ENCODE measurements at regions not wholly inside any gene's neighbourhood (a gene's known extent, or its start where the extent isn't known, plus 50 kb on each side); places are given as distances from the start of the nearest gene placed in this dataset.

DNA sequence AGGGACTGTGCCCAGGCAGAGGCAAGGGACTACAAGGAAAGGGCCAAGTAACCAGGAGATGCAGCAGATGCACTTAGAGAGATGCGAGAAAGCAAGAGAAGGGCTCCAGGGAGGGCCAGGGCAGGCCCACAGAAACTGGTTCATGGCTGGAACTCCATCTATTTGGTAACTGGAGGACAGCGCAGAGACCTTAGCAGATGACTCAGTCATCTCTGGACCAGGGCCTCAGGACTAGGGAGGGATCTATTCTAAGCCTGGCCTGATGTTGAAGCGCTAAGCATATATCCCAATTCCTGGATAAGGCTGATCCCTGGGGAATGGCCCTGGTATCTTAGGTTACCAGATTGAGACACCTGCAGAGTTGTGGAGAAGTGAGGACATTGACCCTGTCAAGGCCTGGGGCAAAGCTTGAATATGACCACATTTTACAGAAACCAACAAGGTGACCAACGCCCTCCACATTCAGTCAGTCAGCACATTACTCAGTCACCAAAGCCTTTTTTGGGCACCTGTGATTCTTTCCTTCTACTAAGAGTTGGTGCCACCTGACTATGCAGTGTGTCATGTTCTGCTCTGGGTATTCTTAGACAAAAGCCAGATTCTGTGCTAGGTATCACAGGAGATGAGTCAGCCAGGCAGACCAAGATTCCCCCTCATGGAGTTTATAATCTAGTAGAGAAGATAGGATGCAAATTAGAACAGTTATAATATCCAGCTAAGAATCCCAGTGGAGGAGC lies 68.4 kb upstream of the SLCO3A1 start:
- Histone ChIP-seq H3K27me3 (no peaks in the 10 kb centered on the region), H3K4me3 (no peak overlapping the region), H3K4me1 (no peaks in the 10 kb centered on the region), H3K9ac (ENCODE audit: low read depth in 2 of 2, low read length in 2 of 2) (no peak overlapping the region), H3K36me3 (no peaks in the 10 kb centered on the region), H3K9me3 (no peaks in the 10 kb centered on the region), H3K27ac (no peak overlapping the region)
- TF ChIP-seq CTCF (IDR thresholded peaks at IDR 0.05), result no peak
- DNase-seq, result no peak
- intact Hi-C loops (cut with DNase I), result no loop called here

GRCh38 chr15:91787198-91787597 lies 66.3 kb upstream of the SLCO3A1 start:
- H3K9me3 ChIP-seq, result no peaks in the 10 kb centered on the region
- H3K9ac ChIP-seq (ENCODE audit: low read depth in 2 of 2, low read length in 2 of 2), result no peak overlapping the region
- no peaks in the 10 kb centered on the region for H3K4me1 ChIP-seq
- H3K27me3 ChIP-seq, result no peaks in the 10 kb centered on the region
- no peak for TF ChIP-seq CTCF (IDR thresholded peaks at IDR 0.05)
- H3K27ac ChIP-seq, result no peak overlapping the region
- DNase-seq, result no peak
- H3K4me3 ChIP-seq, result no peak overlapping the region
- intact Hi-C loops (cut with DNase I), result no loop called here
- H3K36me3 ChIP-seq, result no peaks in the 10 kb centered on the region

GRCh38 chr15:91789136-91789535 lies 64.4 kb upstream of the SLCO3A1 start:
- Histone ChIP-seq H3K27me3 (no peaks in the 10 kb centered on the region), H3K4me3 (no peak overlapping the region), H3K9me3 (no peaks in the 10 kb centered on the region), H3K27ac (no peak overlapping the region), H3K9ac (ENCODE audit: low read depth in 2 of 2, low read length in 2 of 2) (no peak overlapping the region), H3K36me3 (no peaks in the 10 kb centered on the region), H3K4me1 (no peaks in the 10 kb centered on the region)
- intact Hi-C loops (cut with DNase I), result no loop called here
- TF ChIP-seq CTCF (IDR thresholded peaks at IDR 0.05), result no peak
- DNase-seq, result no peak

- Histone ChIP-seq H3K4me1 (no peaks in the 10 kb centered on the region), H3K36me3 (no peaks in the 10 kb centered on the region), H3K4me3 (no peak overlapping the region), H3K27ac (no peak overlapping the region), H3K9ac (ENCODE audit: low read depth in 2 of 2, low read length in 2 of 2) (no peak overlapping the region), H3K9me3 (no peaks in the 10 kb centered on the region), H3K27me3 (no peaks in the 10 kb centered on the region)
- no peak for DNase-seq
- no peak for TF ChIP-seq CTCF (IDR thresholded peaks at IDR 0.05)
- intact Hi-C loops (cut with DNase I), result no loop called here
Observed at GRCh38 chr15:91790836-91791235, 62.7 kb upstream of the SLCO3A1 start.

GRCh38 chr15:91793771-91794170 lies 59.7 kb upstream of the SLCO3A1 start:
- Histone ChIP-seq H3K36me3 (no peaks in the 10 kb centered on the region), H3K4me1 (no peaks in the 10 kb centered on the region), H3K9me3 (no peaks in the 10 kb centered on the region), H3K4me3 (no peak overlapping the region), H3K27me3 (no peaks in the 10 kb centered on the region), H3K27ac (no peak overlapping the region), H3K9ac (ENCODE audit: low read depth in 2 of 2, low read length in 2 of 2) (no peak overlapping the region)
- intact Hi-C loops (cut with DNase I), result no loop called here
- no peak for TF ChIP-seq CTCF (IDR thresholded peaks at IDR 0.05)
- DNase-seq, result no peak
